GM18907 (cell line): ENCODE measurements at regions not wholly inside any gene's neighbourhood (a gene's known extent, or its start where the extent isn't known, plus 50 kb on each side); places are given as distances from the start of the nearest gene placed in this dataset.

Experiments
- ATAC-seq: cut with Tn5 transposase; IDR thresholded peaks from one replicate; pipeline ENCODE4 v1.9.1; 2021; ENCODE audit warnings: mild to moderate bottlenecking, moderate library complexity; ENCODE audit not compliant: unreplicated experiment

DNA sequence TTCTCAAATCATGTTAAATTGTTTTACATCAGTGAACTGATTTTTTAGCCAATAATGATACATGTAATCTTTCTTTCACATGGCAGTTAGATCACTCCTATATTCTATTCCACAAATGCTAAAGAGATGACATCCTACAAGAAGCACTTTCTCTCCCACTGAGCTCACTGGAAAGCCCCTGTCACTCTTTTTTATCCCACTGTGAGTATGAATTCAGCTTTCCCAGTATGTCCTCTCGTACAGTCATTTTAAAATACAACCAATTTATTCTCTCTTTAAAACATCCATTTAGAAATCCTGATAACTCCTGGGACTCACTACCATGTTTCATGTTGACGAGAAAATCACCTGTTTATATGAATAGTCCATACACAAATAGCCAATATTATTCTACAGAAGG lies 599.9 kb downstream of the SEMA5A start:
- no peak for ATAC-seq

DNA sequence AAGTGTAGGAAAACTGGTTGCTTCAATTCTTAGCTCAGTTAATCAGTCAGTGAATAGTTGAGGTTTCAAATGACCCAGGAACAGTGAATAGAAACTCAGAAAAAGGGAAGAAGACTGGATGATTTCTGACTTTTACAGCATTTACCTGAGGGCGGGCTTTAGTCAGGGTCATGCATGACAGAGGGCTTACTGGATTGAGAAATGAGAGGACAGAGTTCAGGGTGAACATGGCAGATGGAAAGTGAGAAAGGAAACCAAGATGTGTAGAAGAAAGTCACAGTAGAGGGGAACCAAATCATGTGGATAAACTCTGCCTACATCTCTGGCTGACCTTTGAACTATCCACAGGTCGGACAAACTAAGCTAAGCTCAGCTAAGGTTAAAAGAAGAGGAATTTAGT lies 596.0 kb downstream of the SEMA5A start:
- ATAC-seq: peak; percentile 98

DNA sequence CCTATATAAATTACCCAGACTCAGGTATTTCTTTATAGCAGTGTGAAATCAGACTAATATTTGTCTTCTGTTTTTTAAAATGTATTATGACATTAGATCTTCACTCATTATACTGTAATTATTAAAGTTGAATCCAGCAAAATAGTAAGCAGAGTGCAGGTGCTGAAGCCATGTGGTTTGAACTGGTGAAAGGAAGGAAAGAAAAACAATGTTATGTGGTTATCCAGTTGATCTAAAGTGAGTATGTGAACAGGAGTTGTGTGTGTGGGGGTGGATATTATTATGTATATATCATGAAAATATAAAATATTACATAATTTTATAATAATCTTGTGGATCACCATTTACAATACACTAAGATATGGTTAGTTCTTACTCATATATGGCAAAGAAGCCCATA lies 593.7 kb downstream of the SEMA5A start:
- ATAC-seq: no peak

DNA sequence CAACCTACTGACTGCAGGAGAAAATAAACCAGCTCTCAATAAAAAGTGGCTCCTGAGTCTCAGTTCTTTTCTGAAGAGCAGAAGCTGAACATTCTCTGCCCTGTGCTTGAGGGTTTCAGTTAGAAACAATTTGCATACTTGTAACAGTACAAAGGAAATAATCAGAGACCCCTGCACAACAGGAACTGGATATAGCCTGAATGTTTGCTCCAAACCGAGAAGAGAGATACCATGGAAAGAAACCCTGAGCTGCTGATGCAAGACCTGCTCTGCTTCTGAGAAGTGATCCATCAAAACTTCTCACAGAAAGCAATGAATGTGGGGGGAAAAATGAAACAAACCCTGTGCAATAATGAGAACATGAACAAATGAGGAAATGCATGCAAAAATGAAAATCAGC lies 592.9 kb downstream of the SEMA5A start:
- ATAC-seq: peak; percentile 44

DNA sequence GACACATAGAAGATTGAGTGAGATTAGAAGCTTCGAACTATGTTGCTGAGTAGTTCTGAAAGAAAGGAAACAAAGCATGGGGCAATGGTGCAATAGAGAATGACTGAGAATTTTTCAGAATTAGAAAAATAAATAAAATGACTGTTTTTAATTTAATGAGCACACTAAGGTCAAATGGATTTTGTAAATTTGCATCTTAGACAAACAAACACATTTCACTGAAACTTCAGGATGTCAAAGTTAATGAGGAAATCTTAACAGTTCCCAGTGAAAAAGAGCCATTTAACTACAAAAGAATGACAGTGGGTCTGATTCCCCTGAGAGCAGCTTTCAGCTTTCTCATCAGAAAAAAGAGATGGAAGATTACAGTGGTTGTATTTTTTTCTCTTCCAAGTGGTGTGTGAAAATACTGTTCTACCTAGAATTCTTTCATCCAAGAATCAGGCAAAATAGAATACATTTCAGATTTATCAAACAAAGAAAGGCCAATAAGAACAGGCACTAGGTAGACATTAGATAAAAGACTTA lies 591.9 kb downstream of the SEMA5A start:
- ATAC-seq: no peak

DNA sequence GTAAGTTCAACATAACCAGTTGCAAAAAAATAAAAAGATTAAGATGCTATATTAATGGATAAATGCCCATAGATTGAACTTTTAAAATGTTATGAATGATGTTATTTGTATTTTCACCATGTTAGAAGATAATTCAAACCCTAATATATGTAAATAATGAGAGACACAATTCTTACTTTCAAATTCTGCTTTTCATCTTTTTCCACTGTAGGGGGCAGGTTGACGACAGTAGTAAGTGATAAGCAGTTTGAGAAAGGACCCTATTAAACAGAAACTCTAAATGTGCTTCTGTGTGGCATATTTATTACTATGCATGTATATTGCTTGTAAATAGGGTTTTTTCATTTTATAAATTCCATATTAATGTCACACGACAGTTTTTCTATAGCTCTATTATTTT lies 591.1 kb downstream of the SEMA5A start:
- no peak for ATAC-seq

DNA sequence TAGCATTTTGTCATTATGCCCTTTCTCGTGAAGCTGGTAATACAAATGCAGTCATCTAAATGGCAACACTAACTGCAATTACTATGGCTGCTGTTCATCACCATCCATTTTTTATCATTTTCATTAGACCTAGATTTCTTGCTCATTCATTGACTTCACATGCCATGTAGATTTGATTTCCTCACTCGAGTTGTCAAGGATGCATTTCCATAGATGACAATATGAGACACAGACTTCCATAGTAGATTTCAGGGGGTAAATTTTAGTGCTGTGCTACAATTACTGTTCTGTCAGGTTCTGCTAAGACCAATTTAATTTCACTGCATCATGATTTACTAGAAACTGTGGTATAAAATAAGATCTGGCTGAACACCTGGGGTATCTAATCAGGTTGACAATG lies 589.2 kb downstream of the SEMA5A start:
- no peak for ATAC-seq

DNA sequence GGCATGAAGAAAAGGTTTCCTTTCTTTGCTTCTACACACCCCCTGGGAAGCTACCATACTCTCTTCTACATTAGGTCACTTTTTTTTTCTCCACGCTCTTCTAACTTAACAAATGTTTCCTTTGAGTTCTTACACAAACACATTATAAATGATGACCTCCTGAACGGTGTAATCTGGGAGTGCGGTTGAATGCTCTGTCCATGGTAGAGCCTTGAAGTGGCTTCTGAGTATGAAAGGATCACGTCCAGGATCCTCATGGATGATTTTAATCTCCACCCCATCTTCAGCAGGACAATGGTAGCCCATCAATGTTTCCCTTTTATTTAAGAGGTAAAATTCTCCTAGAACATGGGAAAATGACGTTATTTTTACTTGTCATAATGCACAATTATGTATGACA lies 587.3 kb downstream of the SEMA5A start:
- ATAC-seq: no peak

DNA sequence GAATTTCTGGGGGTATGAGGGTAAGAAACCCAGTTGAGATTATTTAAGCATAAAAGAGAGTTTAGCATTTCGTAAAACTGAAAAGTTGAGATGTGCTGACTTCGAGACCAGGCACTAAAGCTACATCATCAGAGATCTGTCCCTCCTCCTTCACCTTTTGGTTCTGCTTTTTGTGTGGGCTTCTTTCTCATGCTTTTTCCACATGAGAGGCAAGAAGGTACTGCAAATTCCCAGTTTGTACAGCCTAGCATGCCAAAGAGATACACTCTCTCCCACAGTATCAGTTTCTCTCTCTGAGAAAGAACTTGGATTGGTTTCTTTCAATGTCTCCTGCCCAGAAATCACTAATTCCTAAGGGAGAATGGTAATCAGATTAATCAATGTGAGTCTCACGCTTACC lies 584.7 kb downstream of the SEMA5A start:
- ATAC-seq: no peak

DNA sequence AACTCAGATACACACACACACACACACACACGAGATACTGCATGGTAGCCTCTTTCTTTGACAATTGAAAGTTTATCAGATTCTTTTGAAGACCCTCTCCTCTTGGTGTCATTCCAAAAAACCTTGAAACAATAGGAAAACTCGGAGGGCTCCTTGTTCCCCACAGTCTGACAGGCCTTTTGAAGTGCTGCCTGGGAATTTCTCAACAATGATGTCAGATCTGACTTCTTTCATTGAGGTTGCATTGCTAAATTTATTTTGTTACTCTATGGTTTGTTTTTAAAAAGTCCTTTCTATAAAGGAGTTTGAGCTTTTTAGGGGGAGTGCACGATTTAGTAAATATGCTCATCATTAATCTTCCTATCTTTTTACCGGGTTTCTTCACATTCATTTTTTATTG lies 583.9 kb downstream of the SEMA5A start:
- no peak for ATAC-seq

DNA sequence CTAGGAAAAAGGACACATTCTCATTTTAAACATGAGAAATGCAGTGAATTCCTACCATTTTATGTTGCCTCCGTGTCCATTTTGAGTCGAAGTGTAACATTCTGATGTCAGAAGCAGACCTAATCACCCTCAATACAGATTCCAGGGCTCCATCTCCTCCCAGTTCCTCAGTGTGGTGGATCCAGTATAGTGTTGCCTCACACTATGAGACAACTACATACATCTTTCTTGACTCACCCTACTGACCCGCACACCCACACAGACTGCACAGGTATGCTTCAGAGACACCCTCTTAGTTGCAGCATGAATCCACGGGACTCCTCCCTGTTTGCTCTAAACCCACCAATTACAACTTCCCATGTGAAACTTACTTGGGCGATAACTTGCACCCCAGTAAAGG lies 564.9 kb downstream of the SEMA5A start:
- no peak for ATAC-seq

DNA sequence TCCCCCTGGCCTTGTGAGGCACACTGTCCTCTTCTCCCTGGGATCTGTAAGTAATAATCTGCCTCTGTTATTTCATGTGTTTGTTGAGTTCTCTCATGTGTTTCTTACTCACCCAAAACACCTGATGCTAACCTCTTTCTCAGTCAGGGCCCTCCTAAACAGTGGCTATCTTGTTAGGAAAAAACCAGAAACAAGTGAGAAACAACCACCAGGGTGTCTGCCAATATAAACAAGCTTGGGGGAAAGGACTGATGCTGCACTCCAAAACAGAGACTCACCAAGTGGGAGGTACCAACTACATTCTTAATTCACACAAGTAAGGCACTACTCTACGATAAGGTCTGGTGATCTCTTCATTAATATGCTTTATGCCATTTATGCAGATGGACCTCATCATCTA lies 564.4 kb downstream of the SEMA5A start:
- ATAC-seq: no peak

DNA sequence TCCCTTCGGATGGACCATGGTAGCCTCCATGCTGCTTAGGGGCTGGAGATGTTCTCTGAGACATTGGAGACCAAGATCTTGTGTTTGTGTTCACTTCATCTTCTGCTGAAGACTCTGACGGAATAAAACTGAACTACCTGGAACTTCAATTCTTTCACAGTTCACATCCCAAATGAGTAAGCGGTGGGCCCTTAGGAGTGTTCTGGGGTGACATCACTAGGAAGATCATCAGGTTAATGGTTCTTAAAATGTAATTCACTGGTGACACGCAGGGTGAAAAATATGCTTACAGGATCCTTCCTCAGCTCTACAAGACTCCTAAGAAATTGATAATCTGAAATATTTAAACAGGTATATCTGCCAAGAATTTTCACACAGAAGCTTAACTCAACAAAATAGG lies 561.5 kb downstream of the SEMA5A start:
- no peak for ATAC-seq
